NCI-H2029 (cell line): ENCODE measurements at regions not wholly inside any gene's neighbourhood (a gene's known extent, or its start where the extent isn't known, plus 50 kb on each side); places are given as distances from the start of the nearest gene placed in this dataset.

Experiments used
- DNase-seq: peaks from one replicate; lab custom pipeline; 2025; lab: John Stamatoyannopoulos, UW

DNA sequence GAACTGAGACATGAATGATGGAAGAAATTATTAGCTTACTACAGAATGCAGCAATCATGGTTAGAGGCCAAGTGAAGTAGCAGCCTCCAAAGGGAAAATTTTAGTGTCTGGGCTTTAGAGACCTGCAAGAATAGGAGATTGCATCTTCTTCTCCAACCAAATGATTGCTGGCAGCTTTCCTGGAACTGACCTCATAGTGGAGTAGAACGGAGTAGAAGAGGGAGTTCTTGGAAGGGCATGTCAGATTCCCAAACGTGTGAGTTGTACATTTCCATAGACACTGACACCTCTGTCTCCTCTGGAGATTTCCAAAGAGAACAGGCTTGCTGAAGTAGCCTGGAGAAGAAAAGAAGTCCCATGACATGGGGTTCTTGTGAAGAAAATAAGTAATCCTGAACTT, 169.8 kb upstream of the ERBB4 start:
- no peak for DNase-seq

- DNase-seq = no peak
Observed at GRCh38 chr2:212695426-212695825, 156.8 kb upstream of the ERBB4 start.

DNA sequence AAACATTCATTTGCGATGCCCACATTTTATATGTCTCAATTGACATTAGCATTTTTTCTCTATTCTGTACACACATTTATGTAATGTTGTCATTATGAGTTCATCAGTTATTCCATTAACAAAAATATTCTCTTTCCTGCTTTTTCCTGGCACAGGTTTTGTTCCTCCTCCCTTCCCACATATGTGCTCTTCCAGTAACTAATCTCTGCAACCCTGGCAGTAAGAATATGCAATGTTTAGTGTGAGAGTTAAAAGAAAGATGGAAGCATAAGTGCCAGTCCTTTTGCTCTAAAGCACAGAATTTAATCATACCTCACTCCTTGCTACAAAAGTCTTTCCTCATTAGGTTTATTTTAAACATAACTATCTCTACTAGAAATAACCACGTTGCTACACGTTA, 155.8 kb upstream of the ERBB4 start:
- DNase-seq = no peak

DNA sequence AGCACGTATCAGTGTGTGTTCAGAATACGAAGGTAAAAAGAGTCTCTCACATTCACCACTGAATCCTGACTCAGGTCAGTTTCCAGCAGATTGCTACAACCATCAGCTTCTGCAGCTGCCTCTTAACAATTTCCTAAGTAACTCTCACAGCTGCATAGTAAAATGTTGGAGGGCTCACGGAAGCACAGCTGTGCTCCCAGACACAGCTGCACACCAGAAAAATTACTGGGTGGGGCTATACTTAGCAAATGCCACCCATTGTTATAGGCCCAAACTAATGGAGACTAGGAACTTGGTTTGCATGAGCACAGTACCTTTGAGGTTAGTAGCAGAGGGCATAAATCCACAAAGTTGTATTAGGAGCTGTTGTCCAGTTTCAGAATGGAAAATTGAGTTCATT, 153.9 kb upstream of the ERBB4 start:
- no peak for DNase-seq

DNA sequence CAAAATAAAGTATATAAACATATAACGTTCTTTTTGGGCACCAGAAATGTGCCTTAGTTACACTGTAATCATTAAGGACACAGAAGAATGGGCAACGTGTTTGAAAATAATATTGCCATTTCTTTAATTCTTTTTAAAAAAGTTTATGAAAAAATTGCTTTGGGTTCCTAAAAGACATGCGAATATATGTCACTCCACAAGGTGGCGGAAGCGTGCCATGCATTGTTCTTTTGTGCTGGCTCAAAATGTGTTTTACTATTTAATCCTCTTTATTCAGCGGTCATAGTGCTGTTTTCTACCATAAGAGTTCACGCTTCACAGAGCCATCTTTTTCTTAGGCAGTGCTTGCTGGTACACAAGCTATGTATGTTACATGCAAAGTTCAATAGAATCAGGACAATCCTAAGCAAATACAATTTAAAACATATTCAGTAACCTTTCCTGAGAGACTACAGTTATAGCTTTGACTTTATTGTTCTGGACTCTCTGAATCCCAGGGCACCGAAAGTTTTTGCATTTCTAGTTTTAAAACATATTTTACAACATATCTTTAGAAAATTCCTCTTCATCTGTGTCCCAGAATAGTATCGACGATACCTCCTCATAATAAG, 147.8 kb upstream of the ERBB4 start:
- DNase-seq = peak; percentile 10

GRCh38 chr2:212683346-212684097, 144.9 kb upstream of the ERBB4 start:
- no peak for DNase-seq

DNA sequence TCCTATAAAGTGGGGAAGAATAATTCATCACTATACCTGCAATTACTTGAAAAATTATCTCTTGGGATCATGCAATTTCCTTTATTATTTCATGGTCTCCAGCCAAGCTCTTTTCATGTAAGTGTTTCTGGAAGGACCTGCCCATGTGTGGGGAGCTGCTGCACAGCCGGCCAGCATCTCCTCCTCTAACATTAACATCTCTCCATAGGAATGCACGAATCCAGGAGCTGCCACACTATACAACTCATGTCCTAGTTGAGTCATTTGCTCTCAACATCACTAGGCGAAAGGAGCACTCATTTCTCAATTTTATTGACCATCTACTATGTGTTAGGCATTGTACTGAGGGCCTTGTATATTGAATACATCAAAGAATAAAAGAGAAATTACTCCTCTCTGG, 144.3 kb upstream of the ERBB4 start:
- DNase-seq = no peak

- DNase-seq = no peak
Observed at GRCh38 chr2:212677466-212677865, 138.9 kb upstream of the ERBB4 start.

DNA sequence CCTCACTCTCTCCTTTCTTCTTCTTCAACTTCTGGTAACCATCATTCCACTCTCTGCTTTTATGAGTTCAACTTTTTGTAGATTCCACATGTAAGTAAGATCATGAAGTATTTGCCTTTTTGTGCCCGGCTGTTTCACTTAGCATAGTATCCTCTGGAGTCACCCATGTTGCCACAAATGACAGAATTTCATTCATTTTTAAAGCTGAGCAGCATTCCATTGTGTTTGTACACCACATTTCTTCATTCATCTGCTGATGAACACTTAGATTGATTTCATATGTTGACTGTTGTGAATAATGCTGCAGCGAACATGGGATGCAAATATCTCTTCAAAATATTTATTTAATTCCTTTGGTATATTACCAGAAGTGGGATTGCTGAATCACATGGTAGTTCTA, 133.6 kb upstream of the ERBB4 start:
- no peak for DNase-seq

DNA sequence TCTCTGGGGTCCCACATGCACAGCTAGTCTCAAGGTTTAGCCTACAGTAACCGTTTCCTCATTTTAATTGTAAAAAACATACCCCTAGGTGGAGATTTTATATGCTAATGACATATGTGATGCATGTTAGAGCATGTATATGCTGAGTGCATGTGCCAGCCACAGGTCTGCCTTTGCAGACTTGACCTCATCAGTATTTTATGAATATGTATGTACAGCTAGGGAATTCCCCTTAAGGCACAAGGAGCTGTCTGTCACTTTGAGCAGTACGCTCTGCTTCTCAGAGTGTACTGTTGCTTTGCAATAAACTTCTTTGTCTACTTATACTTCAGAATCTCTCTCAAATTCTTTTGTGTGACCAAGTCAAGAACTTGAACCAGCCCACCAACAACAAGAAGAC, 131.2 kb upstream of the ERBB4 start:
- no peak for DNase-seq

DNA sequence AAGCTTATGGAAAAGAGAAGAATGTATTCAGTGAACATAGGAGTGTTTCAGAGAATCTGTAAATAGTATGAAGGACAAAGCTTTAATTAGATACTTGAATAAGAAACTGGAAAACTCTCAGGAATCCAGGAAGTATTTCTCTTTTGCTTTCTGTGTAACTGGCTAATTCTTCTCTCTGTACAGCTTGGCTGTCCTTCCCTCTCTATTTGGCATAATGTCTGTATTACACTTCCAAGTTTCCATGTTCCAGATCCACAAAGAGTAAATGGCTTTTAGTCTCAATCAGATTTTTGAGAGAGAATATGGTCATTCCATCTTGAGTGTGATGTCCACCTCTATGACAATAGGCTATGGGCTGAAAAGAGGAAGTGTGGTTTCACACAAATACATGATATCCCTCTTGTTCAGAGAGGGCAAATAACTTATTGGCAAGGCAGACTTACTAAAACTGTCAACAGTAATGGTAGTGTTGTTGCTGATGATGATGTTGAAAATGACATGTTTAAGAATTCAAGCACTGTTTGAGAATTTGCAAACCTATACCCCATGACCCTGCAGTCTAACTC, 129.2 kb upstream of the ERBB4 start:
- peak; percentile 28 for DNase-seq

DNA sequence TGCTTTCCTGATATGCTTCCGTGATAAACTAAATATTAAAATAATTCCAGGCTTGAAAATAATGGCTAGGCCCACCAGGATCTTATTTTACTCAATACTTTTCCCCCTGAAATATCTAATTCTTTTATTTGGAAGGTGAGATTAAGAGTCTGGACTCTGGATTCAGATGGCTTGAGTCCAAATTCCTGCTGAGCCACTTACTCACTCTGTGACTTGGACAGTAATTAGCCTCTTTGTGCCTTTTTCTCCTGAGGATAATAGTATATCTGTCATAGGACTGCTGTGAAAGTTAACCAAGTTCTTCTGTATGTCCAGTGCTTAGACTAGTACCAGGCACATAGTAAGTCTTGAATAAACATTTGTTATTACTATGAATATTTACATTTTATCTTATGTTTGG, 127.3 kb upstream of the ERBB4 start:
- no peak for DNase-seq

DNA sequence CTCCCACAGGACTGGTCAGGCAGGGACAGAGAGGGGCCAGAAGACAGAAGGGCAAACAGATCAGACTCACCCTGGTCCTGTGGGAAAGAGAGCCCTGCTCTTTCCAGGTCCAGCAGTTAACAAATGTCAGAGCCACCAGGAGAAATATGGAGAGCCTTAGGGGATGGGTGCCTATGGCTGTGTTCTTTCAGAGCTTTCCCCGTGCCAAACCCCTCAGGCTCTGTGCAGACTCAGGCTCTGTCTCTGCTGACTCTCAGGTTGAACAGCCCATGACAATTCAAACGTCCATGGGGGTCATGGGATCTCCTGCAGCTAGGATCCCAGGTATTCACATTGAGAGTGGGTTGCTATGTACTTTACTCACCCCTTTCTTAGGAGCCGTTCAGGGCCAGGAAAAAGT, 120.8 kb upstream of the ERBB4 start:
- DNase-seq = no peak

GRCh38 chr2:212649646-212650045, 111.0 kb upstream of the ERBB4 start:
- DNase-seq = no peak

- no peak for DNase-seq
Observed at GRCh38 chr2:212646698-212647366, 108.2 kb upstream of the ERBB4 start.

- DNase-seq = no peak
Observed at GRCh38 chr2:212644195-212644837, 105.7 kb upstream of the ERBB4 start.

DNA sequence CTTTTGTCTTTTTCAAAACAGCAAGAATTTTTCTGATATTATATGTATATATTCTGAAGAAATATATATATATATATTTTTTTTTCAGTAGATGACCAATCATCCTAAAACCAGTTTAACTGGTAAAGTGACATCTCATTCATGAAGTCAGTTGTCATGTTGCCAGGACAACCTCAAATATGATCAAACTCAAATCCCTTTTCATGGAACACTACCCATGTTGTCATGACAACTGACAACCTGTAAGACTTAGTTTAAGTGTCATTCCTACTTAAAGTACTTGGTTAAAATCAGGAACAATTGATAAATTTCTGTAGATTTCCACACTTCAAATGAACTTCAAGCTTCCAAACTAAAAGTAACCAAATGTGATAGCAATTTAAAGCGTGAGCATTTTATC, 101.8 kb upstream of the ERBB4 start:
- peak; percentile 24 for DNase-seq

GRCh38 chr2:212638694-212639093, 100.1 kb upstream of the ERBB4 start:
- DNase-seq = no peak

DNA sequence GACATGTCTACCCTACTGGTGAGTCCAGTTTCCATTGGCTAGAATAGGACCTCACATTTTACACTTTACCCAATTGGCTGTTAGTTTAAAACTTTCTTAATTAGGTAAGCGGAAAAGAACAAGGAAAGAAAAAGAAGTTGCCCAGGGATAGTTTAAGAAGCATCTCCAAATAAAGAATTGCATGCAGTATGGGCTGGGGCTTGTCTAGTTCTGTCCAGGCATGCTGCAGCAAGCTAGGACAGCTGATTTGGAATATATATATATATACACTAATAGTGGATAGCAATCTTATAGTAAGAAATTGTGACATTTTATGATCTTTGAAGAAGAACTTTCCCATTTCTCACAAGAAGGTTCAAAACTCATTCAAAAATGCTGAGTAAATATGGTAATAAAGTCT, 90.0 kb upstream of the ERBB4 start:
- DNase-seq = no peak

DNA sequence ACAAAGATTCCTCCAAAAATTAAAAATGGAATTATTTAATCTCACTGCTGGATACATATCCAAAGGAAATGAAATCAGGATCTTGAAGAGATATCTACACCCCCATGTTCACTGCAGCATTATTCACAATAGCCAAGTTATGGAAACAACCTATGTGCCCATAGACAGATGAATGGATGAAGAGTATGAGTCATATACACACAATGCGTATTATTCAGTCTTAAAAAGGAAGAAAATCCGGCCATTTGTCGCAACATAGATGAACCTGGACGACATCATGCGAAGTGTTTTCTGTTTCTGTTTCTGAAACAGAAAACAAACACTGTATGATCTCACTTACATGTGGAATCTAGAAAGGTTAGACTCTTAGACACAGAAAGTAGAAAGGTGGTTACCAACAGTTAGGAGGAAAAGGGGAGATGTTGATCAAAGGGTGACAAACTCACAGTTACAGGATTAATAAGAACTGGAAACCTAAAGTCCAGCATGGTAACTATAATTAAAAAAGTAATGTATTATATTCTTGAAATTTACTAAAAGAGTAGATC, 87.8 kb upstream of the ERBB4 start:
- no peak for DNase-seq

DNA sequence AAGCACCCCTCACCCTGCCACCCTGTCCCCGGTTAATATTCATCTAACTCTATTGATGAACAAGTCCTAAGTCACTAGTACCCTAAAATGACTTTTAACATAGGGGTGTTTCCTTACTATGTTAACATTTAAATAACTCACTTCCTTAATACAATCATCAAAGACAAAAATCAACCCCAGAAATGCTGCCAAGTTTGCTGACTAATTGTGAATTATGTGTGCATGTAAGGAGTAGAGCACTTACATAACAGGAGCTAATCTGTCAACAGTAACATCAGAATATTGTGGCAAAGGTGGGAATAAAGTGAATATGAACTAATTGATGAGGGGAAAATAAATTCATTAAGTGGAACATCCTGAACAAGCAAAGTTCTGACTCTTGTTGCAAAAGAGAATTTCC, 81.4 kb upstream of the ERBB4 start:
- DNase-seq = no peak

- DNase-seq = no peak
Observed at GRCh38 chr2:212618636-212619035, 80.0 kb upstream of the ERBB4 start.
